Lower lobe of right lung (tissue), 2 donors: ENCODE measurements at regions not wholly inside any gene's neighbourhood (a gene's known extent, or its start where the extent isn't known, plus 50 kb on each side); places are given as distances from the start of the nearest gene placed in this dataset.

Experiments used
- ATAC-seq, 2 donors: fragments of 200-7000 bp; cut with Tn5 transposase; one replicate each; pipeline ENCODE4 v1.9.1; 2020 to 2022; ENCODE audit warnings: mild to moderate bottlenecking in 2 of 2, moderate library complexity in 2 of 2
- DNase-seq: peaks from one replicate; pipeline ENCODE4 v3.0.0-alpha.2; 2020
- H3K27ac ChIP-seq: fragments of 200-600 bp; one replicate; pipeline ENCODE4 v1.8.0; 2022
- H3K27me3 ChIP-seq: fragments of 200-600 bp; one replicate; pipeline ENCODE4 v1.8.0; 2022; ENCODE audit warnings: low read depth
- H3K36me3 ChIP-seq: fragments of 200-600 bp; one replicate; pipeline ENCODE4 v1.8.0; 2022; ENCODE audit warnings: mild to moderate bottlenecking
- H3K4me1 ChIP-seq: fragments of 200-600 bp; one replicate; pipeline ENCODE4 v1.8.0; 2022
- H3K4me3 ChIP-seq: fragments of 200-600 bp; one replicate; pipeline ENCODE4 v1.8.0; 2022; ENCODE audit warnings: mild to moderate bottlenecking
- H3K9me3 ChIP-seq: fragments of 200-600 bp; one replicate; pipeline ENCODE4 v1.8.0; 2022
- CTCF ChIP-seq: fragments of 200-600 bp; IDR thresholded peaks from one replicate; pipeline ENCODE4 v1.8.0; 2022; ENCODE audit warnings: antibody characterized with exemption, mild to moderate bottlenecking
- intact Hi-C: fragments of 100-400 bp; cut with DNase I; formaldehyde crosslinking; loops from one replicate; pipeline ENCODE4 v1.11.0; 2022
- donor health status: DM: no; HTN: yes; CAD: no; lungs with severe emphysema.

GRCh38 chr4:173862754-173863153, 332.7 kb upstream of the HAND2 start:
- peaks cover 8% of the 10 kb centered on the region for H3K9me3 ChIP-seq
- intact Hi-C loops: no loop called here
- no peak for DNase-seq
- TF ChIP-seq CTCF: no peak
- H3K4me1 ChIP-seq: no peaks in the 10 kb centered on the region
- ATAC-seq: no peak
- no peak overlapping the region for H3K4me3 ChIP-seq
- H3K27ac ChIP-seq: no peak overlapping the region
- H3K27me3 ChIP-seq: no peaks in the 10 kb centered on the region
- H3K36me3 ChIP-seq: no peaks in the 10 kb centered on the region

GRCh38 chr4:173860094-173860493, 330.1 kb upstream of the HAND2 start:
- Histone ChIP-seq H3K36me3 (no peaks in the 10 kb centered on the region), H3K27me3 (no peaks in the 10 kb centered on the region), H3K9me3 (peaks cover 5% of the 10 kb centered on the region), H3K4me3 (no peak overlapping the region), H3K4me1 (no peaks in the 10 kb centered on the region), H3K27ac (no peak overlapping the region)
- intact Hi-C loops: no loop called here
- DNase-seq (no peak), ATAC-seq (no peak)
- no peak for TF ChIP-seq CTCF

GRCh38 chr4:173859091-173859713, 329.2 kb upstream of the HAND2 start:
- ATAC-seq (no peak), DNase-seq (no peak)
- H3K9me3 ChIP-seq: no peaks in the 10 kb centered on the region
- no peaks in the 10 kb centered on the region for H3K36me3 ChIP-seq
- TF ChIP-seq CTCF: no peak
- H3K4me1 ChIP-seq: no peaks in the 10 kb centered on the region
- no peak overlapping the region for H3K27ac ChIP-seq
- H3K4me3 ChIP-seq: no peak overlapping the region
- intact Hi-C loops: no loop called here
- H3K27me3 ChIP-seq: no peaks in the 10 kb centered on the region

- Histone ChIP-seq H3K27ac (no peak overlapping the region), H3K9me3 (no peaks in the 10 kb centered on the region), H3K36me3 (no peaks in the 10 kb centered on the region), H3K4me3 (no peak overlapping the region), H3K27me3 (no peaks in the 10 kb centered on the region), H3K4me1 (no peaks in the 10 kb centered on the region)
- intact Hi-C loops: no loop called here
- no peak for TF ChIP-seq CTCF
- ATAC-seq: no peak
- DNase-seq: no peak
These were observed 328.4 kb upstream of the HAND2 start for GRCh38 chr4:173858471-173858870.

- H3K36me3 ChIP-seq: no peaks in the 10 kb centered on the region
- intact Hi-C loops: no loop called here
- TF ChIP-seq CTCF: no peak
- no peak overlapping the region for H3K27ac ChIP-seq
- H3K27me3 ChIP-seq: no peaks in the 10 kb centered on the region
- no peak for DNase-seq
- no peaks in the 10 kb centered on the region for H3K9me3 ChIP-seq
- H3K4me1 ChIP-seq: no peaks in the 10 kb centered on the region
- ATAC-seq: no peak
- no peak overlapping the region for H3K4me3 ChIP-seq
These were observed 327.8 kb upstream of the HAND2 start for GRCh38 chr4:173857828-173858227.

- Histone ChIP-seq H3K4me1 (no peaks in the 10 kb centered on the region), H3K4me3 (no peak overlapping the region), H3K36me3 (no peaks in the 10 kb centered on the region), H3K27me3 (no peaks in the 10 kb centered on the region), H3K9me3 (no peaks in the 10 kb centered on the region), H3K27ac (no peak overlapping the region)
- DNase-seq (no peak), ATAC-seq (no peak)
- no peak for TF ChIP-seq CTCF
- intact Hi-C loops: no loop called here
These were observed 325.0 kb upstream of the HAND2 start for GRCh38 chr4:173855015-173855414.
